Stomach (tissue), 8 donors: ENCODE measurements at regions not wholly inside any gene's neighbourhood (a gene's known extent, or its start where the extent isn't known, plus 50 kb on each side); places are given as distances from the start of the nearest gene placed in this dataset.
"Not testable (repeated sequence)": the region's sequence is repeated elsewhere in the genome, so short reads cannot be mapped to it uniquely, and the experiment has no call there.

Source experiments
- DNase-seq, 2 donors: peaks; one replicate each; pipeline versions ENCODE4 v3.0.0 to v3.0.0-alpha.2; 2013 to 2019
- H3K27ac ChIP-seq, 5 donors: fragments of 200-600 bp in 4 of 5; sonication (generic) in 4 of 5; one replicate each; pipeline ENCODE4 v1.5.1; 2013 to 2019; ENCODE audit warnings: mild to moderate bottlenecking in 1 of 5, moderate library complexity in 1 of 5
- H3K27me3 ChIP-seq, 3 donors: fragments of 200-600 bp; sonication (generic); one replicate each; pipeline ENCODE4 v1.5.1; 2017 to 2019; ENCODE audit warnings: mixed run types in 1 of 3
- H3K36me3 ChIP-seq, 4 donors: fragments of 200-600 bp; sonication (generic); 1 replicate in 3 of 4; 2 replicates in 1 of 4; pipeline ENCODE4 v1.5.1; 2016 to 2019
- H3K4me1 ChIP-seq, 4 donors: fragments of 200-600 bp; sonication (generic); one replicate each; pipeline ENCODE4 v1.5.1; 2016 to 2019
- H3K4me3 ChIP-seq, 4 donors: fragments of 200-600 bp; sonication (generic) in 3 of 4; one replicate each; pipeline ENCODE4 v1.5.1; 2016 to 2019; ENCODE audit warnings: mild to moderate bottlenecking in 1 of 4
- H3K9me3 ChIP-seq, 4 donors: fragments of 200-600 bp; sonication (generic); one replicate each; pipeline ENCODE4 v1.5.1; 2016 to 2019
- CTCF ChIP-seq, 7 experiments: fragments of 450-650 bp in 4 of 7; fragments of 200-600 bp in 3 of 7; sonication (generic) in 3 of 7; IDR thresholded peaks; one replicate each; pipeline ENCODE4 v1.5.1; 2016 to 2019; ENCODE audit warnings: antibody characterized with exemption in 7 of 7, control low read depth in 2 of 7, mild to moderate bottlenecking in 1 of 7
- EP300 ChIP-seq: sonication (generic); formaldehyde crosslinking; IDR thresholded peaks from one replicate; pipeline ENCODE4 v1.6.1; 2017; ENCODE audit warnings: antibody characterized with exemption
- POLR2A ChIP-seq, 4 donors: fragments of 450-650 bp; IDR thresholded peaks; one replicate each; pipeline ENCODE4 v1.6.1; 2016; ENCODE audit warnings: antibody characterized with exemption in 4 of 4, control low read depth in 2 of 4, mild to moderate bottlenecking in 1 of 4, moderate library complexity in 1 of 4
- POLR2AphosphoS5 ChIP-seq, 3 donors: sonication (generic); formaldehyde crosslinking; IDR thresholded peaks; one replicate each; pipeline ENCODE4 v1.6.1; 2016; ENCODE audit warnings: antibody characterized with exemption in 3 of 3
- WGBS, 5 donors: extraction: QIAGEN DNeasy Blood & Tissue Kit in 3 of 5; methylation state at CpG; one replicate each; pipeline versions ENCODE4 v1.1.5 to v1.1.7; 2013 to 2018; 5-methylcytosine and 5-hydroxymethylcytosine counted together
- intact Hi-C: fragments of 100-400 bp; cut with DNase I; formaldehyde crosslinking; loops from one replicate; pipeline ENCODE4 v1.15.1; 2023; ENCODE audit warnings: low total_unique reads
- donor health status: healthy with polysubstance abuse.
- donor health status: Bipolar disorder and iron deficiency.
- donor health status: healthy.

- H3K4me3 ChIP-seq: no peak overlapping the region
- H3K27ac ChIP-seq: no peak overlapping the region
- H3K27me3 ChIP-seq: no peaks in the 10 kb centered on the region
- no peaks in the 10 kb centered on the region for H3K36me3 ChIP-seq
- no peaks in the 10 kb centered on the region for H3K9me3 ChIP-seq
- H3K4me1 ChIP-seq: no peaks in the 10 kb centered on the region
- 87 to 91% (median 90%) methylated on average over 6 to 7 of the region's 7 CpGs; no CpG with 5 or more reads in 2 of the 5 donors for WGBS, 5 donors
- DNase-seq: no peak
- no peak for TF ChIP-seq CTCF (IDR thresholded peaks at IDR 0.05)
- TF ChIP-seq POLR2A (IDR thresholded peaks at IDR 0.05): no peak
- TF ChIP-seq POLR2AphosphoS5 (IDR thresholded peaks at IDR 0.05): no peak
- TF ChIP-seq EP300: no peak
- intact Hi-C loops: no loop called here
Observed at GRCh38 chrY:19005579-19005978, 232.0 kb upstream of the HSFY2 start.

DNA sequence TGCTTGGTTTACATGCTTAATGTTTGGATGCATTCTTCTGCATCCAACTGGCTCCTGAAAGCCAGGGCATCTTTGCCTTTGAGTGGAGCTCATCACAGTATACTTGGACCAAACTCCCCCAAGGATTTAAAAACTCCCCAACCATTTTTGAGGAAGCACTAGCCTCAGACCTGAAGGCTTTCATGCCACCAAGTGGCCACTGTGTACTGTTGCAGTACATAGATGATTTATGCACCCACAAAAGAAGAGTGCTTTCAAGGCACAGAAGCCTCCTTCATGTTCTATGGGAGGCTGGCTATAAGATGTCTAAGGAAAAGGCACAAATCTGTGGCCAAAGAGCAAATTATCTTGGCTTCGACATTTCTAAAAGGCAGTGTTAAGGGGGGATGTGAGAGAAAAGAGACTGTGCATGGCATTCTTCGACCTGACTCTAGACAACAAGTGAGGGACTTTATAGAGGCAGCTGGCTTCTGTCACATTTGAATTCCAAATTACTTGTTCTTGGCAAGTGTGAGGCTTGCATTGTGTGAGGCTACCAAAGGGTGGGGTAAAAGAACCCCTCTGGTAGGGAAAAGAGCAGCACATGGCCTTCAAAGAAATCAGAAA lies 224.2 kb upstream of the HSFY2 start:
- Histone ChIP-seq H3K4me1 (no peaks in the 10 kb centered on the region), H3K27me3 (no peaks in the 10 kb centered on the region), H3K4me3 (no peak overlapping the region), H3K36me3 (no peaks in the 10 kb centered on the region), H3K9me3 (no peaks in the 10 kb centered on the region), H3K27ac (no peak overlapping the region)
- TF ChIP-seq EP300 (no peak), POLR2A (IDR thresholded peaks at IDR 0.05) (no peak), CTCF (IDR thresholded peaks at IDR 0.05) (no peak), POLR2AphosphoS5 (IDR thresholded peaks at IDR 0.05) (no peak)
- WGBS, 5 donors: 61 to 91% (median 81%) methylated on average over 2 of the region's 2 CpGs; no CpG with 5 or more reads in 2 of the 5 donors
- DNase-seq: no peak
- intact Hi-C loops: no loop called here

GRCh38 chrY:18993480-18993879 lies 219.9 kb upstream of the HSFY2 start:
- no peak for DNase-seq
- 79 to 98% (median 87%) methylated on average over 4 of the region's 4 CpGs; no CpG with 5 or more reads in 2 of the 5 donors for WGBS, 5 donors
- TF ChIP-seq CTCF (IDR thresholded peaks at IDR 0.05): no peak
- no peak for TF ChIP-seq POLR2A (IDR thresholded peaks at IDR 0.05)
- no peak for TF ChIP-seq POLR2AphosphoS5 (IDR thresholded peaks at IDR 0.05)
- no peak for TF ChIP-seq EP300
- Histone ChIP-seq H3K36me3 (no peaks in the 10 kb centered on the region), H3K9me3 (no peaks in the 10 kb centered on the region), H3K4me3 (no peak overlapping the region), H3K4me1 (no peaks in the 10 kb centered on the region), H3K27me3 (no peaks in the 10 kb centered on the region), H3K27ac (no peak overlapping the region)
- intact Hi-C loops: no loop called here

- H3K4me3 ChIP-seq, H3K4me1 ChIP-seq, DNase-seq, H3K9me3 ChIP-seq, H3K36me3 ChIP-seq, H3K27ac ChIP-seq, H3K27me3 ChIP-seq, intact Hi-C loops: not testable (repeated sequence)
- WGBS, 5 donors: 47 to 63% (median 49%) methylated on average over 13 to 52 of the region's 52 CpGs; no CpG with 5 or more reads in 2 of the 5 donors
Observed at GRCh38 chrY:18992684-18993083, 219.1 kb upstream of the HSFY2 start.

GRCh38 chrY:18989356-18989755 lies 215.8 kb upstream of the HSFY2 start:
- Histone ChIP-seq H3K9me3 (no peaks in the 10 kb centered on the region), H3K27me3 (no peaks in the 10 kb centered on the region), H3K4me1 (no peaks in the 10 kb centered on the region), H3K27ac (no peak overlapping the region), H3K36me3 (no peaks in the 10 kb centered on the region), H3K4me3 (no peak overlapping the region)
- TF ChIP-seq POLR2AphosphoS5 (IDR thresholded peaks at IDR 0.05) (no peak), POLR2A (IDR thresholded peaks at IDR 0.05) (no peak), EP300 (no peak), CTCF (IDR thresholded peaks at IDR 0.05) (no peak)
- no peak for DNase-seq
- intact Hi-C loops: no loop called here
- WGBS, 5 donors: 92 to 95% (median 93%) methylated on average over 2 of the region's 2 CpGs; no CpG with 5 or more reads in 2 of the 5 donors
